CD14-positive monocyte (primary cell): ENCODE measurements at regions not wholly inside any gene's neighbourhood (a gene's known extent, or its start where the extent isn't known, plus 50 kb on each side); places are given as distances from the start of the nearest gene placed in this dataset.

Source experiments
- DNase-seq, 3 donors: peaks; one replicate each; pipeline ENCODE4 v3.0.0-alpha.2; 2011 to 2022
- H2AFZ ChIP-seq: 2 replicates; pipeline ENCODE4 v1.6.0; 2012; ENCODE audit warnings: mild to moderate bottlenecking, low read depth, low read length, inconsistent platforms; ENCODE audit not compliant: insufficient read depth, poor library complexity, severe bottlenecking
- H3K27ac ChIP-seq, 2 donors: 1 replicate in 1 of 2; 2 replicates in 1 of 2; pipeline ENCODE4 v1.5.1; 2012 to 2013; ENCODE audit warnings: low read length in 2 of 2, control low read depth in 1 of 2, inconsistent platforms in 1 of 2, low read depth in 1 of 2, mild to moderate bottlenecking in 1 of 2
- H3K27me3 ChIP-seq, 2 donors: one replicate each; pipeline versions ENCODE4 v1.6.0 to v1.6.1; 2011 to 2013; ENCODE audit warnings: low read length in 2 of 2; ENCODE audit not compliant: control insufficient read depth in 2 of 2, insufficient read depth in 2 of 2
- H3K36me3 ChIP-seq, 2 donors: replicated peaks in 1 of 2; 1 replicate in 1 of 2; 2 replicates in 1 of 2; pipeline versions ENCODE4 v1.5.1 to v1.6.1; 2012 to 2013; ENCODE audit warnings: low read length in 2 of 2, control low read depth in 1 of 2, inconsistent platforms in 1 of 2, mild to moderate bottlenecking in 1 of 2; ENCODE audit not compliant: insufficient read depth in 2 of 2, control insufficient read depth in 1 of 2
- H3K4me1 ChIP-seq, 2 donors: 1 replicate in 1 of 2; 2 replicates in 1 of 2; pipeline versions ENCODE4 v1.5.1 to v1.6.1; 2012 to 2013; ENCODE audit warnings: low read length in 2 of 2, control low read depth in 1 of 2, inconsistent platforms in 1 of 2, mild to moderate bottlenecking in 1 of 2, moderate library complexity in 1 of 2; ENCODE audit not compliant: insufficient read depth in 2 of 2, control insufficient read depth in 1 of 2
- H3K4me2 ChIP-seq: replicated peaks from 2 replicates; pipeline ENCODE3; 2012; ENCODE audit warnings: low read length, moderate library complexity, mild to moderate bottlenecking; ENCODE audit not compliant: poor library complexity, severe bottlenecking; ENCODE audit errors: extremely low read depth
- H3K4me3 ChIP-seq, 3 experiments: fragments of 200-600 bp in 1 of 3; sonication (generic) in 1 of 3; replicated peaks in 1 of 3; 1 replicate in 2 of 3; 2 replicates in 1 of 3; pipeline ENCODE4 v1.5.1; 2011 to 2013; ENCODE audit warnings: low read length in 3 of 3, mild to moderate bottlenecking in 3 of 3, control low read depth in 2 of 3, low read depth in 2 of 3, inconsistent platforms in 1 of 3, moderate library complexity in 1 of 3
- H3K79me2 ChIP-seq: 2 replicates; pipeline ENCODE4 v1.6.0; 2012; ENCODE audit warnings: mild to moderate bottlenecking, control low read depth, inconsistent platforms, low read length, moderate library complexity; ENCODE audit not compliant: insufficient read depth
- H3K9ac ChIP-seq: 2 replicates; pipeline ENCODE4 v1.6.0; 2017; ENCODE audit warnings: low read length, mild to moderate bottlenecking; ENCODE audit not compliant: insufficient read depth, poor library complexity, severe bottlenecking
- H3K9me3 ChIP-seq, 2 donors: replicated peaks in 1 of 2; 1 replicate in 1 of 2; 2 replicates in 1 of 2; pipeline versions ENCODE4 v1.5.1 to v1.6.1; 2012 to 2013; ENCODE audit warnings: low read length in 2 of 2, control low read depth in 1 of 2; ENCODE audit not compliant: control insufficient read depth in 1 of 2, insufficient read depth in 1 of 2
- H4K20me1 ChIP-seq: 2 replicates; pipeline ENCODE4 v1.6.0; 2012; ENCODE audit warnings: mild to moderate bottlenecking, low read length, control low read depth, moderate library complexity; ENCODE audit not compliant: insufficient read depth
- H3K27ac Mint-ChIP-seq, 7 donors: one replicate each; pipeline ENCODE4 v1.8.0; 2020; ENCODE audit warnings: mild to moderate bottlenecking in 7 of 7, mixed read lengths in 7 of 7, moderate library complexity in 6 of 7, inconsistent platforms in 2 of 7
- H3K27me3 Mint-ChIP-seq, 3 donors: one replicate each; pipeline ENCODE4 v1.8.0; 2021 to 2022; ENCODE audit warnings: low read depth in 3 of 3, mild to moderate bottlenecking in 3 of 3, mixed read lengths in 3 of 3, moderate library complexity in 3 of 3, inconsistent platforms in 1 of 3
- H3K36me3 Mint-ChIP-seq, 2 donors: one replicate each; pipeline ENCODE4 v1.8.0; 2020; ENCODE audit warnings: mixed read lengths in 2 of 2, inconsistent platforms in 1 of 2, mild to moderate bottlenecking in 1 of 2
- H3K4me1 Mint-ChIP-seq: one replicate; pipeline ENCODE4 v1.8.0; 2020; ENCODE audit warnings: mild to moderate bottlenecking, mixed read lengths
- H3K4me3 Mint-ChIP-seq, 2 donors: one replicate each; pipeline ENCODE4 v1.8.0; 2020; ENCODE audit warnings: mild to moderate bottlenecking in 2 of 2, mixed read lengths in 2 of 2, moderate library complexity in 1 of 2
- H3K9me3 Mint-ChIP-seq, 7 donors: one replicate each; pipeline ENCODE4 v1.8.0; 2020 to 2022; ENCODE audit warnings: mixed read lengths in 7 of 7, mild to moderate bottlenecking in 6 of 7, moderate library complexity in 6 of 7, inconsistent platforms in 2 of 7
- WGBS: methylation state at CpG from one replicate; pipeline ENCODE4 v1.1.5; 2013; ENCODE audit warnings: missing lambda C conversion rate; ENCODE audit not compliant: insufficient coverage; 5-methylcytosine and 5-hydroxymethylcytosine counted together
- intact Hi-C, 2 donors: fragments of 100-400 bp; cut with micrococcal nuclease; formaldehyde crosslinking; loops; one replicate each; pipeline versions ENCODE4 v1.15.0 to v1.15.1; 2023
- TF ChIP-seq, protein P1 (sequence below): fragments of 200-600 bp; IDR thresholded peaks from one replicate; pipeline ENCODE4 v1.8.0; 2022; ENCODE audit warnings: antibody characterized with exemption, mild to moderate bottlenecking

DNA sequence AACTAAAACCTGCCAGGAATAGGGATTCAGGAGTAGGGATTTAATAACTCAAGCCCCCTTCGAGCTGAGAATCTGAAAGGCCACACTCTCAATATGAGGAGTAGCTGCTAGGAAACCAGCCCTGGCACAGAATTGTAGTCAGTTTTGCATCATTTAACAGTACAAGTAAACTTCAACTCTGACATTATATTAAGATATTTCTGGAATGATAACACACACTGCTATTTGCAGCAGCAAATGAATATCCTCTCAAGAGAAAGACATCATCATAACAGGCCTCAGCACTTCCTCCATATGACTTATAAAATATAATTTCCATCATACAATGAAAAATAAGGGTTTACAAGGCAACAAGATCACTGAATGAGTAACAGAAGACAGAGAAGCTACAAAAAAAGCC lies 138.2 kb upstream of the RFX3 start:
- WGBS, result no CpG with 5 or more reads among the region's 1 CpG
- Mint-ChIP-seq H3K9me3 (peaks cover 0 to 3% (median 0%) of the 10 kb centered on the region in 7 donors), H3K27me3 (peaks cover 0 to 3% (median 0%) of the 10 kb centered on the region in 3 donors)

DNA sequence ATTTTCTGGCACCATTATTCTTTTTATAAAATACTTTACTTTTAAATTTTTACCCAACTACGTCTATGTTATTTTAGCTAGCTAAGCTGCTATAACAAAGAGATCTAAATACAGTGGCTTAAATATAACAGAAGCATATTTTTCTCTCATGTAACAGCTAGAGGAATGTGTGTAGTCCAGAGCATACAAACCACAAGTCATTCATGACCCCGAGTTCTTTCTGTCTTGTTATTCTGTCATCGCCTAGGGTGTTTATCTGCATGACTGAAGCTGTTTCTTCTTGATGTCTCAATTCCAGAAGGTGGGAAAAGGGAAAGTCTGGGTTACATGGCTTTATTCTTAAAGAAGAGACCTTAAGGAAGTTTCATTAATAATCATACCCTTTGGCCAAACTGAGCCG lies 136.9 kb upstream of the RFX3 start:
- H3K9ac ChIP-seq, result no peak overlapping the region
- H3K27me3 ChIP-seq, result no peaks in the 10 kb centered on the region
- Mint-ChIP-seq H3K36me3 (no peaks in the 10 kb centered on the region), H3K9me3 (peaks cover 0 to 8% (median 0%) of the 10 kb centered on the region in 7 donors), H3K4me3 (no peak overlapping the region), H3K27me3 (peaks cover 0 to 3% (median 0%) of the 10 kb centered on the region in 3 donors), H3K4me1 (no peaks in the 10 kb centered on the region), H3K27ac (no peak overlapping the region)
- H4K20me1 ChIP-seq, result no peaks in the 10 kb centered on the region
- H3K9me3 ChIP-seq, result no peaks in the 10 kb centered on the region
- H3K79me2 ChIP-seq, result no peaks in the 10 kb centered on the region
- no peaks in the 10 kb centered on the region for H3K4me1 ChIP-seq
- intact Hi-C loops, result no loop called here
- DNase-seq, result no peak
- no peaks in the 10 kb centered on the region for H3K36me3 ChIP-seq
- TF ChIP-seq, protein P1, sequence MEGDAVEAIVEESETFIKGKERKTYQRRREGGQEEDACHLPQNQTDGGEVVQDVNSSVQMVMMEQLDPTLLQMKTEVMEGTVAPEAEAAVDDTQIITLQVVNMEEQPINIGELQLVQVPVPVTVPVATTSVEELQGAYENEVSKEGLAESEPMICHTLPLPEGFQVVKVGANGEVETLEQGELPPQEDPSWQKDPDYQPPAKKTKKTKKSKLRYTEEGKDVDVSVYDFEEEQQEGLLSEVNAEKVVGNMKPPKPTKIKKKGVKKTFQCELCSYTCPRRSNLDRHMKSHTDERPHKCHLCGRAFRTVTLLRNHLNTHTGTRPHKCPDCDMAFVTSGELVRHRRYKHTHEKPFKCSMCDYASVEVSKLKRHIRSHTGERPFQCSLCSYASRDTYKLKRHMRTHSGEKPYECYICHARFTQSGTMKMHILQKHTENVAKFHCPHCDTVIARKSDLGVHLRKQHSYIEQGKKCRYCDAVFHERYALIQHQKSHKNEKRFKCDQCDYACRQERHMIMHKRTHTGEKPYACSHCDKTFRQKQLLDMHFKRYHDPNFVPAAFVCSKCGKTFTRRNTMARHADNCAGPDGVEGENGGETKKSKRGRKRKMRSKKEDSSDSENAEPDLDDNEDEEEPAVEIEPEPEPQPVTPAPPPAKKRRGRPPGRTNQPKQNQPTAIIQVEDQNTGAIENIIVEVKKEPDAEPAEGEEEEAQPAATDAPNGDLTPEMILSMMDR, result no peak
- no peak overlapping the region for H3K4me3 ChIP-seq
- no peak overlapping the region for H2AFZ ChIP-seq
- H3K27ac ChIP-seq, result no peak overlapping the region
- no peak overlapping the region for H3K4me2 ChIP-seq
- WGBS, result no CpG with 5 or more reads among the region's 4 CpGs

More for the DNA sequence above, 138.2 kb upstream of the RFX3 start:
- no peak for DNase-seq
- no peaks in the 10 kb centered on the region for H3K36me3 ChIP-seq
- H3K4me3 Mint-ChIP-seq, result no peak overlapping the region
- H3K9me3 ChIP-seq, result no peaks in the 10 kb centered on the region
- H3K27me3 ChIP-seq, result no peaks in the 10 kb centered on the region
- no peaks in the 10 kb centered on the region for H4K20me1 ChIP-seq
- no peak overlapping the region for H2AFZ ChIP-seq
- no peak overlapping the region for H3K27ac Mint-ChIP-seq
- H3K4me2 ChIP-seq, result no peak overlapping the region
- no peaks in the 10 kb centered on the region for H3K36me3 Mint-ChIP-seq
- no peaks in the 10 kb centered on the region for H3K4me1 Mint-ChIP-seq
- intact Hi-C loops, result no loop called here
- no peaks in the 10 kb centered on the region for H3K4me1 ChIP-seq
- H3K9ac ChIP-seq, result no peak overlapping the region
- H3K79me2 ChIP-seq, result no peaks in the 10 kb centered on the region
- TF ChIP-seq, protein P1, result no peak
- no peak overlapping the region for H3K27ac ChIP-seq
- H3K4me3 ChIP-seq, result no peak overlapping the region
